Keratinocyte (primary cell): ENCODE measurements at regions not wholly inside any gene's neighbourhood (a gene's known extent, or its start where the extent isn't known, plus 50 kb on each side); places are given as distances from the start of the nearest gene placed in this dataset.

ENCODE experiments used
- DNase-seq: peaks from one replicate; pipeline ENCODE4 v3.0.0-alpha.2; 2011; ENCODE audit warnings: low read depth, missing footprints, low spot score
- FAIRE-seq: peaks from 2 replicates; lab custom pipeline; 2011; peaks lifted over from hg19 to GRCh38; lab: Jason Lieb, UNC
- H2AFZ ChIP-seq: 2 replicates; pipeline ENCODE4 v1.6.0; 2012; ENCODE audit warnings: low read length, control low read depth, inconsistent platforms; ENCODE audit not compliant: control insufficient read depth
- H3K27ac ChIP-seq: 2 replicates; pipeline ENCODE4 v1.5.1; 2011; ENCODE audit warnings: low read length; ENCODE audit not compliant: control insufficient read depth, insufficient read depth
- H3K27me3 ChIP-seq: 3 replicates; pipeline ENCODE4 v1.6.0; 2011; ENCODE audit warnings: low read length; ENCODE audit not compliant: control insufficient read depth, insufficient read depth; ENCODE audit errors: extremely low read depth
- H3K36me3 ChIP-seq, 2 experiments: 2 replicates in 1 of 2; 3 replicates in 1 of 2; pipeline ENCODE4 v1.5.1; 2011; ENCODE audit warnings: low read length in 2 of 2, mild to moderate bottlenecking in 1 of 2; ENCODE audit not compliant: control insufficient read depth in 2 of 2, insufficient read depth in 2 of 2; ENCODE audit errors: extremely low read depth in 1 of 2
- H3K4me1 ChIP-seq: 3 replicates; pipeline ENCODE4 v1.5.1; 2011; ENCODE audit warnings: low read length; ENCODE audit not compliant: control insufficient read depth, insufficient read depth; ENCODE audit errors: extremely low read depth
- H3K4me2 ChIP-seq: 3 replicates; pipeline ENCODE4 v1.6.0; 2011; ENCODE audit warnings: low read depth, low read length; ENCODE audit not compliant: control insufficient read depth, insufficient read depth; ENCODE audit errors: extremely low read depth
- H3K4me3 ChIP-seq, 3 experiments: fragments of 200-600 bp in 1 of 3; sonication (generic) in 1 of 3; 2 replicates in 2 of 3; 3 replicates in 1 of 3; pipeline ENCODE4 v1.5.1; 2011 to 2016; ENCODE audit warnings: low read length in 3 of 3, mild to moderate bottlenecking in 3 of 3, control low read depth in 2 of 3, inconsistent platforms in 1 of 3, low read depth in 1 of 3, mixed read lengths in 1 of 3, mixed run types in 1 of 3, moderate library complexity in 1 of 3; ENCODE audit not compliant: control insufficient read depth in 2 of 3, insufficient read depth in 2 of 3; ENCODE audit errors: extremely low read depth in 1 of 3
- H3K79me2 ChIP-seq: 2 replicates; pipeline ENCODE4 v1.6.0; 2012; ENCODE audit warnings: low read length; ENCODE audit not compliant: control insufficient read depth, insufficient read depth
- H3K9ac ChIP-seq: 3 replicates; pipeline ENCODE4 v1.6.0; 2011; ENCODE audit warnings: low read length; ENCODE audit not compliant: control insufficient read depth, insufficient read depth; ENCODE audit errors: extremely low read depth
- H3K9me1 ChIP-seq: 3 replicates; pipeline ENCODE4 v1.6.0; 2011; ENCODE audit warnings: low read length; ENCODE audit not compliant: control insufficient read depth, insufficient read depth; ENCODE audit errors: extremely low read depth
- H3K9me3 ChIP-seq: 2 replicates; pipeline ENCODE4 v1.5.1; 2012; ENCODE audit warnings: low read depth, low read length; ENCODE audit not compliant: control insufficient read depth
- H4K20me1 ChIP-seq: 3 replicates; pipeline ENCODE4 v1.6.0; 2011; ENCODE audit warnings: low read length; ENCODE audit not compliant: control insufficient read depth, insufficient read depth; ENCODE audit errors: extremely low read depth
- EZH2 ChIP-seq: IDR thresholded peaks from one replicate; pipeline ENCODE4 v1.6.1; 2012; ENCODE audit warnings: inconsistent platforms, mild to moderate bottlenecking, low read length, moderate library complexity
- dilution Hi-C: fragments of 300-500 bp; cut with MboI; formaldehyde crosslinking; loops from one replicate; pipeline ENCODE4 v1.7.0; 2020; ENCODE audit warnings: low sequenced_read_pairs; ENCODE audit not compliant: extremely low pct_ligation_motif_present
- TF ChIP-seq, protein P1 (sequence below), 3 experiments: IDR thresholded peaks in 1 of 3; conservative IDR thresholded peaks in 1 of 3; optimal IDR thresholded peaks in 1 of 3; 2 replicates in 2 of 3; 3 replicates in 1 of 3; pipeline versions ENCODE3 to v1.5.1; 2011; ENCODE audit warnings: low read length in 3 of 3, mild to moderate bottlenecking in 3 of 3, moderate library complexity in 2 of 3, control low read depth in 1 of 3, inconsistent platforms in 1 of 3; ENCODE audit not compliant: insufficient read depth in 2 of 3; ENCODE audit errors: extremely low read depth in 1 of 3

DNA sequence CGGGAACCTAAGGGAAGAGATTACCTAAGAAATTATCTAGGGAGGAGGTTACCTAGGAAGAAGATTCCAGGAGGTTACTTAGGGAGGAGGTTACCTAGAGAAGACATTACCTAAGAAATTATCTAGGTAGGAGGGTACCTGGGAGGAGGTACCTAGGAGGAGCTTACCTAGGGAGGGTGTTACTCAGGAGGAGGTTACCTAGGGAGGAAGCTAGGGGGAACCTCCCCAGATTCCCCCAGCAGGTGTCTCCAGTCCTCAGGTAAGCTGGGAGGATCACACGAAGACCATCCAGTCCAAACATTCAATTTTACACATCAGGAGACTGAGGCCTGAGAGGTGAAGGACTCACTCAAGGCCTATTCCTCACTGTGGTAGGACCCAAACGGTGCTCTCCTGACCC is 482.8 kb downstream of the TBC1D22A start:
- H3K4me1 ChIP-seq, result no peaks in the 10 kb centered on the region
- no peaks in the 10 kb centered on the region for H3K36me3 ChIP-seq
- H4K20me1 ChIP-seq, result no peaks in the 10 kb centered on the region
- H3K4me3 ChIP-seq, result no peak overlapping the region
- H3K9me1 ChIP-seq, result no peaks in the 10 kb centered on the region
- dilution Hi-C loops, result no loop called here
- FAIRE-seq (no peak), DNase-seq (no peak)
- no peaks in the 10 kb centered on the region for H3K9me3 ChIP-seq
- TF ChIP-seq EZH2, result no peak
- TF ChIP-seq, protein P1, sequence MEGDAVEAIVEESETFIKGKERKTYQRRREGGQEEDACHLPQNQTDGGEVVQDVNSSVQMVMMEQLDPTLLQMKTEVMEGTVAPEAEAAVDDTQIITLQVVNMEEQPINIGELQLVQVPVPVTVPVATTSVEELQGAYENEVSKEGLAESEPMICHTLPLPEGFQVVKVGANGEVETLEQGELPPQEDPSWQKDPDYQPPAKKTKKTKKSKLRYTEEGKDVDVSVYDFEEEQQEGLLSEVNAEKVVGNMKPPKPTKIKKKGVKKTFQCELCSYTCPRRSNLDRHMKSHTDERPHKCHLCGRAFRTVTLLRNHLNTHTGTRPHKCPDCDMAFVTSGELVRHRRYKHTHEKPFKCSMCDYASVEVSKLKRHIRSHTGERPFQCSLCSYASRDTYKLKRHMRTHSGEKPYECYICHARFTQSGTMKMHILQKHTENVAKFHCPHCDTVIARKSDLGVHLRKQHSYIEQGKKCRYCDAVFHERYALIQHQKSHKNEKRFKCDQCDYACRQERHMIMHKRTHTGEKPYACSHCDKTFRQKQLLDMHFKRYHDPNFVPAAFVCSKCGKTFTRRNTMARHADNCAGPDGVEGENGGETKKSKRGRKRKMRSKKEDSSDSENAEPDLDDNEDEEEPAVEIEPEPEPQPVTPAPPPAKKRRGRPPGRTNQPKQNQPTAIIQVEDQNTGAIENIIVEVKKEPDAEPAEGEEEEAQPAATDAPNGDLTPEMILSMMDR (optimal IDR thresholded peaks at IDR 0.05 in 1 of 3, IDR thresholded peaks at IDR 0.05 in 1 of 3, conservative IDR thresholded peaks at IDR 0.05 in 1 of 3; ENCODE audit: extremely low read depth in 1 of 3, insufficient read depth in 2 of 3, low read length in 3 of 3), result no peak
- no peaks in the 10 kb centered on the region for H3K79me2 ChIP-seq
- H3K27me3 ChIP-seq, result no peaks in the 10 kb centered on the region
- H2AFZ ChIP-seq, result no peak overlapping the region
- H3K9ac ChIP-seq, result no peak overlapping the region
- H3K4me2 ChIP-seq, result no peak overlapping the region
- H3K27ac ChIP-seq, result no peak overlapping the region

DNA sequence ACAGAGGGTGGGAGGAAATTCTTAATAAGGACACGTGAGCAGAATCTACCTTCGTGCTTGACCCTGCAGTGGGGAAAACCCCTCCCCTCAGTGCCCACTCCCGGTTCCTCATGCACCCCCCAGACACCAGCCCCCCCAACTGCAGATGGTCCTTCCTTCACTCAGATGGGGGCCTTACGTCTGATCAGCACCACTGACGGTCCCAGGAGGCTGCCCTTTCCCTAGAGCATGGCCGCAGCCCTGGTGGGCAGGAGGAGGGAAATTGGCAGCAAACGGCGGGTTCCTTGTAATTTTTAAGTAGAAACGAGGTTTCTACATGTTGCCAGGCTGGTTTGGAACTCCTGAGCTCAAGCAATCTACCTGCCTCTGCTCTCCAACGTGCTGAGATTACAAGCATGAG is 477.7 kb downstream of the TBC1D22A start:
- FAIRE-seq, result no peak
- Histone ChIP-seq H4K20me1 (no peaks in the 10 kb centered on the region), H3K27ac (no peak overlapping the region), H3K36me3 (no peaks in the 10 kb centered on the region), H3K9ac (no peak overlapping the region), H2AFZ (no peak overlapping the region), H3K4me3 (no peak overlapping the region), H3K4me2 (no peak overlapping the region), H3K9me3 (no peaks in the 10 kb centered on the region), H3K9me1 (no peaks in the 10 kb centered on the region), H3K79me2 (no peaks in the 10 kb centered on the region), H3K27me3 (no peaks in the 10 kb centered on the region), H3K4me1 (no peaks in the 10 kb centered on the region)
- dilution Hi-C loops, result no loop called here
- no peak for DNase-seq
- TF ChIP-seq EZH2, result no peak
- TF ChIP-seq, protein P1 (optimal IDR thresholded peaks at IDR 0.05 in 1 of 3, IDR thresholded peaks at IDR 0.05 in 1 of 3, conservative IDR thresholded peaks at IDR 0.05 in 1 of 3; ENCODE audit: extremely low read depth in 1 of 3, insufficient read depth in 2 of 3, low read length in 3 of 3), result no peak
